Activated CD4-positive, alpha-beta T cell treated with anti-CD3 and anti-CD28 coated beads for 36 hours (primary cell): ENCODE measurements at regions not wholly inside any gene's neighbourhood (a gene's known extent, or its start where the extent isn't known, plus 50 kb on each side); places are given as distances from the start of the nearest gene placed in this dataset.

ENCODE experiments used
- ATAC-seq: fragments of 200-7000 bp; cut with Tn5 transposase; one replicate; pipeline ENCODE4 v1.10.0; 2021; ENCODE audit warnings: mild to moderate bottlenecking, moderate library complexity
- CTCF ChIA-PET: fragments of 350-600 bp; sonication (Branson Sonifier 250); formaldehyde crosslinking; loops from one replicate; lab custom pipeline; 2021; ENCODE audit warnings: antibody characterized with exemption; lab: Charles Lee
- POLR2A ChIA-PET: fragments of 350-600 bp; sonication (Branson Sonifier 250); formaldehyde crosslinking; loops from one replicate; lab custom pipeline; 2021; ENCODE audit warnings: antibody characterized with exemption, inconsistent platforms; lab: Charles Lee
- DNase-seq: peaks from one replicate; pipeline ENCODE4 v3.0.0-alpha.2; 2020
- H3K27ac Mint-ChIP-seq: one replicate; pipeline ENCODE4 v1.8.0; 2021; ENCODE audit warnings: mixed read lengths
- H3K27me3 Mint-ChIP-seq: one replicate; pipeline ENCODE4 v1.8.0; 2021; ENCODE audit warnings: mixed read lengths
- H3K36me3 Mint-ChIP-seq: one replicate; pipeline ENCODE4 v1.8.0; 2021; ENCODE audit warnings: low read depth, mixed read lengths
- H3K4me1 Mint-ChIP-seq: one replicate; pipeline ENCODE4 v1.8.0; 2021; ENCODE audit warnings: mixed read lengths
- H3K4me3 Mint-ChIP-seq: one replicate; pipeline ENCODE4 v1.8.0; 2021; ENCODE audit warnings: mild to moderate bottlenecking, moderate library complexity, mixed read lengths
- H3K9me3 Mint-ChIP-seq: one replicate; pipeline ENCODE4 v1.8.0; 2021; ENCODE audit warnings: low read depth, mixed read lengths
- intact Hi-C, 2 experiments: fragments of 100-400 bp; cut with DNase I in 1 of 2; cut with micrococcal nuclease in 1 of 2; formaldehyde crosslinking; loops; one replicate each; pipeline versions ENCODE4 v1.14.2 to v1.15.1; 2022 to 2024; cut with DNase I, micrococcal nuclease

DNA sequence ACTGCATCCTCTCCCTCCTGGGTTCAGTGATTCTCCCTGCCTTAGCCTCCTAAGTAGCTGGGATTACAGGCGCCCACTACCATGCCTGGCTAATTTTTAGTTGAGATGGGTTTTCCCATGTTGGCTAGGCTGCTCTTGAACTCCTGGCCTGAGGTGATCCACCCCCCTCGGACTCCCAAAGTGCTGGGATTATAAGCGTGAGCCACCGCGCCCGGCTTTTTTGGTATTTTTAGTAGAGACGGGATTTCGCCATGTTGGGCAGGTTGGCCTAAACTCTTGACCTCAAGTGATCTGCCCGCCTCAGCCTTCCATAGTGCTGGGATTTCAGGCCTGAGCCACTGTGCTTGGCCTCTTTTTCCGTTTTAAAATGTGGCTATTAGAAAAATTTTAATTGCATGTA lies 343.8 kb upstream of the RBFOX1 start:
- ChIA-PET POLR2A (no interaction called here), CTCF (no interaction called here)
- intact Hi-C loops, result no loop called here
- no peaks in the 10 kb centered on the region for H3K27me3 Mint-ChIP-seq
- no peak overlapping the region for H3K27ac Mint-ChIP-seq
- no peaks in the 10 kb centered on the region for H3K36me3 Mint-ChIP-seq
- H3K4me3 Mint-ChIP-seq, result no peak overlapping the region
- peaks cover 3% of the 10 kb centered on the region for H3K9me3 Mint-ChIP-seq
- ATAC-seq (no peak), DNase-seq (no peak)
- H3K4me1 Mint-ChIP-seq, result no peaks in the 10 kb centered on the region

DNA sequence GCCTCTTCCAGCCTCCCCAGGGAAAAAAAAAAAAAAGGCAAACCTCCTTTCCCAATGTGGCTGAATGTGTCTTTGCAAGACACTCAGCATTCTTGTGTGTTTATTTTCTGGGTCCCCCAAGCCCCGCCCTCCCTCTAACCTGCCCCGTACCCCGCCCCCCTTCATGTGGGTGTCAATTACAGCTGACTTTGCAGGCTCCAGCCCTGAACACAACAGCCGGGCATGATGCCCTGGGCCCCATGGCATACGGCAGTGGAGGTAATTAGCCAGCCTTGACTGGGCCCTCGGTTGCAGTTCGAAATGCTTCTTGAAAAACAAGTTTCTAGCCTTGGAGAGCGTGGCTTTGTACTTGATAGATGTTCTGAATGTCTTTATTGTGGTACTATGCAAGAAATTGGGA lies 354.7 kb upstream of the RBFOX1 start:
- ChIA-PET POLR2A (no interaction called here), CTCF (no interaction called here)
- intact Hi-C loops, result no loop called here
- Mint-ChIP-seq H3K27ac (no peak overlapping the region), H3K4me1 (no peaks in the 10 kb centered on the region), H3K36me3 (no peaks in the 10 kb centered on the region), H3K4me3 (no peak overlapping the region), H3K9me3 (peaks cover 4% of the 10 kb centered on the region), H3K27me3 (no peaks in the 10 kb centered on the region)
- DNase-seq, result no peak
- ATAC-seq, result no peak

DNA sequence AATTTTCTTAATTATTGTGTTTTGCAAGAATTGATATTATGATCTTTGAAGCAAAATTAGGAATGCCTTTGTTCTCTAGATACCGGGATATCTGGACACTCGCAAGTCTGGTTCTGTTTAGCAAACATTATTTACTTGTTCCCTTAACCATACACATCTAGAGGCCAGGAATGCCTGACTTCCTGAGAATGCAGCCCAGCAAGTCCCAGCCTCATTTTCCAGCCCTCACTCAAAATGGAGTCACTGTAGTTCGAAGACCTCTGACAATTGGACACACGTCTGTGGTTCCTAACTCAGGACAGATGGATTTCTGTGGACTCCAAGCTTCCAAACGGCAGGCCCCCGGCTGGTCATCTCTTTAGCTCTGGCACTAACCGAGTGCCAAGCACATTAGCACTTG lies 355.4 kb upstream of the RBFOX1 start:
- no peaks in the 10 kb centered on the region for H3K27me3 Mint-ChIP-seq
- ChIA-PET CTCF (no interaction called here), POLR2A (no interaction called here)
- DNase-seq (no peak), ATAC-seq (no peak)
- no peak overlapping the region for H3K4me3 Mint-ChIP-seq
- H3K36me3 Mint-ChIP-seq, result no peaks in the 10 kb centered on the region
- peaks cover 4% of the 10 kb centered on the region for H3K9me3 Mint-ChIP-seq
- intact Hi-C loops, result no loop called here
- H3K27ac Mint-ChIP-seq, result no peak overlapping the region
- no peaks in the 10 kb centered on the region for H3K4me1 Mint-ChIP-seq

GRCh38 chr16:6976716-6977115 lies 355.9 kb upstream of the RBFOX1 start:
- Mint-ChIP-seq H3K36me3 (no peaks in the 10 kb centered on the region), H3K27me3 (no peaks in the 10 kb centered on the region)
- CTCF ChIA-PET, result no interaction called here

GRCh38 chr16:6970171-6970857 lies 362.3 kb upstream of the RBFOX1 start:
- POLR2A ChIA-PET, result no interaction called here
- no peak for DNase-seq
- CTCF ChIA-PET, result interaction anchor here (0.6 kb wide), 1 partner anchor 153 kb away, joined by 3 read pairs; no protein-coding TSS in a partner anchor
- Mint-ChIP-seq H3K27ac (no peak overlapping the region), H3K4me3 (no peak overlapping the region), H3K36me3 (no peaks in the 10 kb centered on the region), H3K4me1 (no peaks in the 10 kb centered on the region), H3K27me3 (no peaks in the 10 kb centered on the region), H3K9me3 (peaks cover 21% of the 10 kb centered on the region)
- intact Hi-C loops, result no loop called here
- ATAC-seq, result no peak

More at GRCh38 chr16:6976716-6977115, 355.9 kb upstream of the RBFOX1 start:
- DNase-seq (no peak), ATAC-seq (no peak)
- Mint-ChIP-seq H3K4me1 (no peaks in the 10 kb centered on the region), H3K27ac (no peak overlapping the region), H3K9me3 (peaks cover 4% of the 10 kb centered on the region), H3K4me3 (no peak overlapping the region)
- POLR2A ChIA-PET, result no interaction called here
- intact Hi-C loops, result no loop called here

- intact Hi-C loops, result no loop called here
- DNase-seq (no peak), ATAC-seq (no peak)
Observed at GRCh38 chr16:6969594-6969993, 363.1 kb upstream of the RBFOX1 start.

GRCh38 chr16:6967796-6968320 lies 364.8 kb upstream of the RBFOX1 start:
- Mint-ChIP-seq H3K4me1 (no peaks in the 10 kb centered on the region), H3K27ac (no peak overlapping the region), H3K4me3 (no peak overlapping the region), H3K27me3 (no peaks in the 10 kb centered on the region), H3K36me3 (no peaks in the 10 kb centered on the region), H3K9me3 (peaks cover 21% of the 10 kb centered on the region)
- CTCF ChIA-PET, result interaction anchor here (0.6 kb wide), 1 partner anchor 75 kb away, joined by 3 read pairs; no protein-coding TSS in a partner anchor
- ATAC-seq (no peak), DNase-seq (no peak)
- intact Hi-C loops, result no loop called here
- POLR2A ChIA-PET, result no interaction called here

More at GRCh38 chr16:6969594-6969993, 363.1 kb upstream of the RBFOX1 start:
- no peaks in the 10 kb centered on the region for H3K27me3 Mint-ChIP-seq
- peaks cover 21% of the 10 kb centered on the region for H3K9me3 Mint-ChIP-seq
- POLR2A ChIA-PET, result no interaction called here
- no peak overlapping the region for H3K4me3 Mint-ChIP-seq
- CTCF ChIA-PET, result interaction anchor here (0.6 kb wide), 1 partner anchor 153 kb away, joined by 3 read pairs; no protein-coding TSS in a partner anchor
- no peaks in the 10 kb centered on the region for H3K4me1 Mint-ChIP-seq
- H3K36me3 Mint-ChIP-seq, result no peaks in the 10 kb centered on the region
- H3K27ac Mint-ChIP-seq, result no peak overlapping the region

DNA sequence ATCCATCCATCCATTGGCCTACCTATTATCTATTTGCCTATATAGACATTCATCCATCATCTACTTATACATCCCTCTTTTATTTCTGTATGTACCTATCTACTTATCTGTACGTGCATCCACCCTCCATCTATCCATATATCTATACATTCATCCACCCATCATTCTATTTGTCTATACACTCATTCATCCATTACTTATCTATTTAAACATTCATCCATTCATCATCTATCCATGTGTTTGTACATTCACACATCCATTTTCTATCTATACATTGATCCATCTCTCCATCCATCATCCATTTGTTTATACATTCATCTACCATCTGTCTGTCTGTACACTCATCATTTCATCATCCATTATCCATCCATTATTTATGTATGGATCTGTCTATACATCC lies 365.7 kb upstream of the RBFOX1 start:
- POLR2A ChIA-PET, result no interaction called here
- no peak for DNase-seq
- intact Hi-C loops, result no loop called here
- Mint-ChIP-seq H3K27me3 (no peaks in the 10 kb centered on the region), H3K36me3 (no peaks in the 10 kb centered on the region), H3K4me1 (no peaks in the 10 kb centered on the region), H3K27ac (no peak overlapping the region), H3K4me3 (no peak overlapping the region), H3K9me3 (peaks cover 23% of the 10 kb centered on the region)
- ATAC-seq, result no peak
- CTCF ChIA-PET, result interaction anchor here (0.6 kb wide), 1 partner anchor 76 kb away, joined by 3 read pairs; no protein-coding TSS in a partner anchor

GRCh38 chr16:6964679-6965078 lies 368.0 kb upstream of the RBFOX1 start:
- H3K27ac Mint-ChIP-seq, result no peak overlapping the region
- no peak for ATAC-seq
- DNase-seq, result no peak
- intact Hi-C loops, result no loop called here
- ChIA-PET POLR2A (no interaction called here), CTCF (interaction anchor here (0.8 kb wide), 1 partner anchor 10 kb away, joined by 3 read pairs; no protein-coding TSS in a partner anchor)
- H3K4me1 Mint-ChIP-seq, result no peaks in the 10 kb centered on the region
- H3K36me3 Mint-ChIP-seq, result no peaks in the 10 kb centered on the region
- no peak overlapping the region for H3K4me3 Mint-ChIP-seq
- peaks cover 14% of the 10 kb centered on the region for H3K9me3 Mint-ChIP-seq
- H3K27me3 Mint-ChIP-seq, result no peaks in the 10 kb centered on the region

DNA sequence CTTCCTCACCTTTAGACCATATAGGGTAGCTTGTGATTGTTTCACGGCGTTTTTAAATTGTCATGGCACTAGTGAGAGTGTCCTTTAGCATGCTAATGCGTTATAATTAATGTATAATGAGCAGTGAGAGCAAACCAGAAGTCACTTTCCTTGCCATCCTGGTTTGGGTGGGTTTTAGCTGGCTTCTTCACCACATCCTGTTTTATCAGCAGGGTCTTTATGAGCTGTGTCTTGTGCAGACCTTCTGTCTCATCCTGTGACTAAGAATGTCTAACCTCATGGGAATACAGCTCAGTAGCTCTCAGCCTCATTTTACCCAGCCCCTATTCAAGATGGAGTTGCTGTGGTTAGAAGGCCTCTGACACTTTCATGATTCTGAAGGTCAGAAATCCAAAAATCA lies 370.9 kb upstream of the RBFOX1 start:
- Mint-ChIP-seq H3K27me3 (no peaks in the 10 kb centered on the region), H3K27ac (no peak overlapping the region), H3K36me3 (no peaks in the 10 kb centered on the region), H3K4me3 (no peak overlapping the region), H3K4me1 (no peaks in the 10 kb centered on the region), H3K9me3 (peaks cover 9% of the 10 kb centered on the region)
- intact Hi-C loops, result no loop called here
- DNase-seq (no peak), ATAC-seq (no peak)
- ChIA-PET POLR2A (no interaction called here), CTCF (interaction anchor here (0.6 to 1.0 kb wide), 2 partner anchors 12 to 1310 kb away, joined by 3 to 4 read pairs; no protein-coding TSS in a partner anchor)

DNA sequence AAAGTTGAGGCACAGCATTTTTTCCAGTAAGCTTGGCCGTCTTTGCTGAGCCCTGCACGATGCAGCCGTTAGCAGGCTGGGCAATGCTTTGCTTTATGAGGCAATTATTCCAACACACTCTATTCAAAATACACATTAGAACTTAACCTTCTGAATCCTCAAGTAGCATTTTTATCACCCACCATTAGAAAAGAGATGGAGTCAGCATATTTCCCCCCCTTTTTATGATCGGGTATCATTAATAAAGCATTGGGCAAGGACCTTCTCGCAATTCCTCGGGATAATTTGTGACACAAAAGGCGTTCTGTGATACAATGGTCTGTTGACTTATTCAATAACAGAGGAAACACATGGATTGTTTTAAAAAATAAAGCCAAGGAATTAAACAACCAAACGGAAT lies 374.5 kb upstream of the RBFOX1 start:
- ChIA-PET CTCF (no interaction called here), POLR2A (no interaction called here)
- H3K27me3 Mint-ChIP-seq, result no peaks in the 10 kb centered on the region
- H3K27ac Mint-ChIP-seq, result no peak overlapping the region
- ATAC-seq (no peak), DNase-seq (no peak)
- intact Hi-C loops, result loop anchor here in 1 of 2 experiments (10.0 kb wide), 1 partner anchor 57 kb away; no protein-coding TSS in a partner anchor
- peaks cover 4% of the 10 kb centered on the region for H3K9me3 Mint-ChIP-seq
- peaks cover 1% of the 10 kb centered on the region for H3K36me3 Mint-ChIP-seq
- H3K4me3 Mint-ChIP-seq, result no peak overlapping the region
- H3K4me1 Mint-ChIP-seq, result no peaks in the 10 kb centered on the region

DNA sequence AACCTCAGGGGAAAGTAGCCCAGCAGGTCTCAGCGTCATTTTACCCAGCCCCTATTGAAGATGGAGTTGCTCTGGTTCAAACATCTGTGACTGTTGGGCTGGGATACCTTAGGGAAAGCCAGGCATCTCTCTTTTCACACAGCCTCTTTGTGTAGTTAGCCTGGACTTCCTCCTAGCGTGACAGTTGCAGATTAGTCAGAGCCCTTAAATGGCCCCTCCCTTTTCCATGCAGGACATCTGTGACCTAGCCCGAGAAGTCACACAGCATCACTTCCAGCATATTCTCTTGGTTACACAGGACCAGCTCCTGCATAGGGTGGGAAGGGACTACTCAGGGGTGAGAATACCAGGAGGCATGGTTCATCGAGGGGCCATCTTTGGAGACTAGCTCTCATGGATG lies 375.0 kb upstream of the RBFOX1 start:
- Mint-ChIP-seq H3K4me3 (no peak overlapping the region), H3K9me3 (peaks cover 4% of the 10 kb centered on the region), H3K36me3 (peaks cover 1% of the 10 kb centered on the region), H3K27ac (no peak overlapping the region), H3K4me1 (no peaks in the 10 kb centered on the region), H3K27me3 (no peaks in the 10 kb centered on the region)
- CTCF ChIA-PET, result no interaction called here
- POLR2A ChIA-PET, result no interaction called here
- intact Hi-C loops, result loop anchor here in 1 of 2 experiments (10.0 kb wide), 1 partner anchor 57 kb away; no protein-coding TSS in a partner anchor
- ATAC-seq (no peak), DNase-seq (no peak)
